ENCODE measurements at regions not wholly inside any gene's neighbourhood (a gene's known extent, or its start where the extent isn't known, plus 50 kb on each side); places are given as distances from the start of the nearest gene placed in this dataset.

GRCh38 chr5:40364441-40364840 is 315.3 kb upstream of the PTGER4 start:
- TF ChIP-seq CTCF (IDR thresholded peaks at IDR 0.05): no peak
- TF ChIP-seq POLR2A (IDR thresholded peaks at IDR 0.05): no peak

Measured in testis (tissue), 2 donors.